ENCODE measurements at regions not wholly inside any gene's neighbourhood (a gene's known extent, or its start where the extent isn't known, plus 50 kb on each side); places are given as distances from the start of the nearest gene placed in this dataset.

GRCh38 chr14:101196051-101196712 lies 292.7 kb upstream of the RTL1 start:
- TF ChIP-seq ZFX (IDR thresholded peaks at IDR 0.05; ENCODE audit: borderline replicate concordance), result no peak
- TF ChIP-seq, protein P1, sequence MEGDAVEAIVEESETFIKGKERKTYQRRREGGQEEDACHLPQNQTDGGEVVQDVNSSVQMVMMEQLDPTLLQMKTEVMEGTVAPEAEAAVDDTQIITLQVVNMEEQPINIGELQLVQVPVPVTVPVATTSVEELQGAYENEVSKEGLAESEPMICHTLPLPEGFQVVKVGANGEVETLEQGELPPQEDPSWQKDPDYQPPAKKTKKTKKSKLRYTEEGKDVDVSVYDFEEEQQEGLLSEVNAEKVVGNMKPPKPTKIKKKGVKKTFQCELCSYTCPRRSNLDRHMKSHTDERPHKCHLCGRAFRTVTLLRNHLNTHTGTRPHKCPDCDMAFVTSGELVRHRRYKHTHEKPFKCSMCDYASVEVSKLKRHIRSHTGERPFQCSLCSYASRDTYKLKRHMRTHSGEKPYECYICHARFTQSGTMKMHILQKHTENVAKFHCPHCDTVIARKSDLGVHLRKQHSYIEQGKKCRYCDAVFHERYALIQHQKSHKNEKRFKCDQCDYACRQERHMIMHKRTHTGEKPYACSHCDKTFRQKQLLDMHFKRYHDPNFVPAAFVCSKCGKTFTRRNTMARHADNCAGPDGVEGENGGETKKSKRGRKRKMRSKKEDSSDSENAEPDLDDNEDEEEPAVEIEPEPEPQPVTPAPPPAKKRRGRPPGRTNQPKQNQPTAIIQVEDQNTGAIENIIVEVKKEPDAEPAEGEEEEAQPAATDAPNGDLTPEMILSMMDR (IDR thresholded peaks at IDR 0.05), result no peak
- H3K27ac ChIP-seq, result no peak overlapping the region

DNA sequence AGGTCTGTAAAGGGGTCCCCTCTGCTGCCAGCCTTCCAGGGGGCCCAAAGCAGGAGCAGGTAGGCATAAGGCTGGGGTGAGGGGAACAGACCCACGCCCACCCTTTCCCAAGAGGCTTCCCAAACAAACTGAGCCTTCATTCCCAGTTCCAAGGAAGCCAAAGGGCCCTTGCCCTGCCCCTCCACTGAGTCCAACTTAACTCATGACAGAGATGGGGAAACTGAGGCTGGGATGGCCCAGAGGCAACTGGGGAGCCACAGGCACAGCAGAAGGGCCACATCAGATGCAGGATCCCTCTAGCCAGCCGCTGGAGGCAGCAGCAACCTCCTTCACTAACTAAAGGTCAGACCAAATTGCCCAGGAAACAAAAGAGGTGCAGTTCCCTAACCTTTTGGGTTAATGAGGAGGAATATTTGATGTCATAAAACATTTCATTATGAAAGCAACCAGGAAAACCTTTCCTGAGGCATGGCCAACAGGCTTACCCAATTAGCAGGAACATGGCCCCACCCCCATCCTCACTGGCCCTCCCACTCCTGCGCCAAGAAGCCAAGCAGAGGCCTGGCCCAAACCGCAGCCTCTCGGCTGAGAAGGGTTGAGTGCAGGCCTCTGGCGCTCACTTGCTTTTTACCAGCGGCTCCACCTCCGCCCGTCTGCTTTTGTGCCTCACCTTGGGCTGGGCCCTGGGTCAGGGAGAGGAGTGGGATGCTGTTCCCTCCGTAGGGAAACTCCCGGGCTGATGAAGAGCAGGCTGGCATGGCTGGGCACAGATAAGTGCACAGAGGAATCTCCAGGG lies 293.5 kb upstream of the RTL1 start:
- no peak for TF ChIP-seq ZFX (IDR thresholded peaks at IDR 0.05; ENCODE audit: borderline replicate concordance)
- TF ChIP-seq, protein P1 (IDR thresholded peaks at IDR 0.05), result no peak

GRCh38 chr14:101197595-101198397 lies 294.3 kb upstream of the RTL1 start:
- no peak overlapping the region for H3K27ac ChIP-seq
- no peak for TF ChIP-seq ZFX (IDR thresholded peaks at IDR 0.05; ENCODE audit: borderline replicate concordance)
- TF ChIP-seq, protein P1 (IDR thresholded peaks at IDR 0.05), result no peak

More for the DNA sequence above, 293.5 kb upstream of the RTL1 start:
- no peak overlapping the region for H3K27ac ChIP-seq

- TF ChIP-seq, protein P1 (IDR thresholded peaks at IDR 0.05), result no peak
- no peak for TF ChIP-seq ZFX (IDR thresholded peaks at IDR 0.05; ENCODE audit: borderline replicate concordance)
- H3K27ac ChIP-seq, result no peak overlapping the region
These were observed 295.0 kb upstream of the RTL1 start for GRCh38 chr14:101198398-101199027.

- TF ChIP-seq, protein P1 (IDR thresholded peaks at IDR 0.05), result no peak
- no peak for TF ChIP-seq ZFX (IDR thresholded peaks at IDR 0.05; ENCODE audit: borderline replicate concordance)
- no peak overlapping the region for H3K27ac ChIP-seq
These were observed 295.7 kb upstream of the RTL1 start for GRCh38 chr14:101199028-101199770.

DNA sequence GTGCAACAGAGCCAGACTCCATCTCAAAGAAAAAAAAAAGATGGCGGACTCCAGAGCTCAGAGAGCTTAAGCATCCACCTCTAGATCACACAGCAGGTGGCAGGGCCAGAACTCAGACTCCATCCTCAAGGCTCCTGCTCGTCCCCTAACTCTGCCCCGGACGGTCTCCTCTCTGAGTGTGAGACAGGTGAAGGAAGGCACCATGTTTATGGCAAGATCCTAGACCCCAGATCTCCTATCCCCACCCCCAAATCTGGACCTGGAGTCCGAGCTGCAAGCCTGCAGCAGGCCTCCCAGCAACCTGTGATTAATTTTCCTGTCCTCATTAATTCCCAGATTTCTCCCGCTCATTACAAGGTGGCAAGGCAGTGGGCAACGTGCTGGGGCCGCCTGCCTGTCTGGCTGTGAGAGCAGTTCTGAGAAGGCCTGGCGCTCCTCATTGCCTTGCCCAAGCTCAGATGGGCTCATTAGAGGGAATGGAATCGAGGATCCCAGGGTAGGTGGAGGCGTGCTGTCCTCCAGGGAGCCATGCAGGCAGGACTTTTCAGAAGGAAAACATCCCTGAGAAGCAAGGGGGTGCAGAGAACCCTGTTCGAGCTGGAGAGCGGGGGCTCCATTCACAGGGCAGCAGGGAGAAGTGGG lies 296.6 kb upstream of the RTL1 start:
- TF ChIP-seq ZFX (IDR thresholded peaks at IDR 0.05; ENCODE audit: borderline replicate concordance), result no peak
- TF ChIP-seq, protein P1 (IDR thresholded peaks at IDR 0.05), result no peak
- no peak overlapping the region for H3K27ac ChIP-seq

Data from 22Rv1 (cell line).